Endothelial cell (in vitro differentiated cells): ENCODE measurements at regions not wholly inside any gene's neighbourhood (a gene's known extent, or its start where the extent isn't known, plus 50 kb on each side); places are given as distances from the start of the nearest gene placed in this dataset.
"Not testable (repeated sequence)": the region's sequence is repeated elsewhere in the genome, so short reads cannot be mapped to it uniquely, and the experiment has no call there.

ENCODE experiments used
- DNase-seq: peaks from one replicate; pipeline ENCODE4 v3.0.0; 2021; ENCODE audit warnings: low spot score
- H3K27ac Mint-ChIP-seq: one replicate; pipeline ENCODE4 v1.8.0; 2021; ENCODE audit warnings: mixed read lengths, inconsistent platforms; ENCODE audit not compliant: unreplicated experiment
- H3K27me3 Mint-ChIP-seq: one replicate; pipeline ENCODE4 v1.8.0; 2021; ENCODE audit warnings: mild to moderate bottlenecking, moderate library complexity, mixed read lengths, inconsistent platforms; ENCODE audit not compliant: unreplicated experiment
- H3K36me3 Mint-ChIP-seq: one replicate; pipeline ENCODE4 v1.8.0; 2021; ENCODE audit warnings: mild to moderate bottlenecking, low read depth, mixed read lengths, inconsistent platforms; ENCODE audit not compliant: unreplicated experiment
- H3K4me1 Mint-ChIP-seq: one replicate; pipeline ENCODE4 v1.8.0; 2021; ENCODE audit warnings: mild to moderate bottlenecking, mixed read lengths, inconsistent platforms; ENCODE audit not compliant: unreplicated experiment
- H3K4me3 Mint-ChIP-seq: one replicate; pipeline ENCODE4 v1.8.0; 2021; ENCODE audit warnings: mild to moderate bottlenecking, mixed read lengths, inconsistent platforms; ENCODE audit not compliant: unreplicated experiment
- H3K9me3 Mint-ChIP-seq: one replicate; pipeline ENCODE4 v1.8.0; 2021; ENCODE audit warnings: mixed read lengths, inconsistent platforms; ENCODE audit not compliant: unreplicated experiment
- CTCF ChIP-seq: fragments of 200-600 bp; sonication (generic); IDR thresholded peaks from one replicate; pipeline ENCODE4 v1.5.0; 2021; ENCODE audit warnings: antibody characterized with exemption; ENCODE audit not compliant: unreplicated experiment

GRCh38 chr14:106530423-106531107 is 1004.2 kb downstream of the TMEM121 start:
- Mint-ChIP-seq H3K9me3 (peaks cover 29% of the 10 kb centered on the region), H3K4me1 (no peaks in the 10 kb centered on the region), H3K27me3 (peaks cover 7% of the 10 kb centered on the region), H3K27ac (no peak overlapping the region), H3K4me3 (no peak overlapping the region), H3K36me3 (peaks cover 13% of the 10 kb centered on the region)
- DNase-seq = no peak
- no peak for TF ChIP-seq CTCF

DNA sequence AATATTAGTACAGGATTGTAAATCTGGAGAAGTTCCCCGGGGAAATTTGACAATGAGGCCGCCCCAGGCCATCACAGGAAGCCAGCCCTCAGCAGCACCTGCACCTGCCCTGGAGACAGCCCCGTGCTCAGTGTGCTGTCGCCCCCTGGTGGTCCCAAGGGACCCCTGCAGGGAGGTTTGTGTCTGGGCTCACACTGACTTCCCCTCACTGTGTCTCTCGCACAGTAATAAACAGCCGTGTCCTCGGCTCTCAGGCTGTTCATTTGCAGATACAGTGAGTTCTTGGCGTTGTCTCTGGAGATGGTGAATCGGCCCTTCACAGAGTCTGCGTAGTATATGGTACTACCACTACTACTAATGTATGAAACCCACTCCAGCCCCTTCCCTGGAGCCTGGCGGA is 1011.2 kb downstream of the TMEM121 start:
- H3K9me3 Mint-ChIP-seq = peaks cover 36% of the 10 kb centered on the region
- not testable (repeated sequence) for H3K4me3 Mint-ChIP-seq, H3K27me3 Mint-ChIP-seq, DNase-seq, H3K27ac Mint-ChIP-seq, H3K4me1 Mint-ChIP-seq, H3K36me3 Mint-ChIP-seq

DNA sequence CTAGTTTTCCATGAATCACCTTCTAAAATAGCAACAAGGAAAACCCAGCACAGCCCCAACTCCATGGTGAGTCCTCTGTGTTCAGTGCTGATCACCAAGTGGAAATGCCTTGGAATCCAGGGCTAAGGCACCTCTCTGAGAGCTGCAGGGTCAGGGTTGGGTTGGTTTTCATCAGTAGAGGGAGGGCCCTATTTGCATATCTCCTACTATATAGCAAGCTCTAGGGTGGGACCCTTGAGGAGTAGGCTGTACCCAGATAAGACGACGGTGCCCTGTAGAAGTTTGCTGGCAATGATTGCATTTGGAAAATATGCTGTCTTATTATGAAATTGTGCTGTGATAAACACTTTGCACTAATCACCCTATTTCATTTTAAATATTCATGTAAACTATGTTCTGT is 1011.8 kb downstream of the TMEM121 start:
- Mint-ChIP-seq H3K27me3 (peaks cover 2% of the 10 kb centered on the region), H3K4me3 (no peak overlapping the region), H3K9me3 (peaks cover 34% of the 10 kb centered on the region), H3K36me3 (peaks cover 5% of the 10 kb centered on the region), H3K4me1 (no peaks in the 10 kb centered on the region), H3K27ac (no peak overlapping the region)
- DNase-seq = no peak
- no peak for TF ChIP-seq CTCF

- no peak for TF ChIP-seq CTCF
- Mint-ChIP-seq H3K36me3 (peaks cover 4% of the 10 kb centered on the region), H3K27me3 (no peaks in the 10 kb centered on the region), H3K4me3 (no peak overlapping the region), H3K27ac (no peak overlapping the region), H3K9me3 (peaks cover 25% of the 10 kb centered on the region), H3K4me1 (no peaks in the 10 kb centered on the region)
- DNase-seq = no peak
Observed at GRCh38 chr14:106547735-106548434, 1021.5 kb downstream of the TMEM121 start.

- TF ChIP-seq CTCF = no peak
- Mint-ChIP-seq H3K4me3 (no peak overlapping the region), H3K27me3 (no peaks in the 10 kb centered on the region), H3K27ac (no peak overlapping the region), H3K9me3 (peaks cover 27% of the 10 kb centered on the region), H3K36me3 (peaks cover 4% of the 10 kb centered on the region), H3K4me1 (no peaks in the 10 kb centered on the region)
- no peak for DNase-seq
Observed at GRCh38 chr14:106549064-106549463, 1022.7 kb downstream of the TMEM121 start.
